ENCODE measurements at regions not wholly inside any gene's neighbourhood (a gene's known extent, or its start where the extent isn't known, plus 50 kb on each side); places are given as distances from the start of the nearest gene placed in this dataset.

DNA sequence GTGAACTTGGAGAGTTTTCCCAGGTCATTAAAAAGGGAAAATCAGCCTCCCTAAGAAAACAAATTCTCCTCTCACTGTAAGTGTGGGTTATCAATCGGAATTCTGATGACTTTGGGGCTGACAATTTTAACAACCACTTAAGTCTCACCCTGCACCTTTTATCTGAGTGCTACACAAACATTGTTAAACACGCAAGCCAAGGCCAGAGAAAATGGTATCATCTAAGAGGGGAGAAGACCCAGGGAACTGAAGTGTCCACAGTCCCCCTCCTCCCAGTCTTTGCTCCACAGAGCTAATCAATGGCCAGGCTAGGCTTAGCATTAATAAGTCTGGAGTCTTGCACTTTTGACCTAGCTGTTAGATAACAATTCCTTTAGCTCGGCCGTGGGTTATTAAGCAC lies 51.7 kb upstream of the TBX5 start:
- in situ Hi-C loops (cut with HindIII; ENCODE audit: low pct_unique_long_range_greater_than_20kb, low sequenced_read_pairs): no loop called here
- no peak for DNase-seq (ENCODE audit: low read depth)

Data from Caki2 (cell line).